ENCODE measurements at regions not wholly inside any gene's neighbourhood (a gene's known extent, or its start where the extent isn't known, plus 50 kb on each side); places are given as distances from the start of the nearest gene placed in this dataset.

- TF ChIP-seq L3MBTL2 (conservative IDR thresholded peaks at IDR 0.05) (no peak), CTBP1 (IDR thresholded peaks at IDR 0.05; ENCODE audit: borderline replicate concordance) (no peak), ARNT (IDR thresholded peaks at IDR 0.05) (no peak), SUZ12 (IDR thresholded peaks at IDR 0.05) (no peak), LEF1 (IDR thresholded peaks at IDR 0.05; ENCODE audit: borderline replicate concordance) (no peak), PKNOX1 (IDR thresholded peaks at IDR 0.05) (no peak), HDGF (IDR thresholded peaks at IDR 0.05; ENCODE audit: borderline replicate concordance) (no peak), SP1 (IDR thresholded peaks at IDR 0.05) (no peak), NFRKB (IDR thresholded peaks at IDR 0.05) (no peak), BHLHE40 (IDR thresholded peaks at IDR 0.05; ENCODE audit: borderline replicate concordance) (no peak)
- ChIA-PET POLR2A (no interaction called here), CTCF (no interaction called here)
- peak; percentile 46 for DNase-seq (ENCODE audit: extremely low spot score)
These were observed 546.4 kb upstream of the SLITRK5 start for GRCh38 chr13:87124785-87125074.

GRCh38 chr13:87128036-87128435 lies 543.1 kb upstream of the SLITRK5 start:
- ChIA-PET POLR2A (no interaction called here), CTCF (no interaction called here)
- no peak for DNase-seq (ENCODE audit: extremely low spot score)
- TF ChIP-seq BHLHE40 (IDR thresholded peaks at IDR 0.05; ENCODE audit: borderline replicate concordance) (no peak), TARDBP (IDR thresholded peaks at IDR 0.05) (no peak), SP1 (IDR thresholded peaks at IDR 0.05) (no peak), ARNT (IDR thresholded peaks at IDR 0.05) (no peak), PKNOX1 (IDR thresholded peaks at IDR 0.05) (no peak), FOXK2 (IDR thresholded peaks at IDR 0.05) (no peak), NFRKB (IDR thresholded peaks at IDR 0.05) (no peak), HDGF (IDR thresholded peaks at IDR 0.05; ENCODE audit: borderline replicate concordance) (no peak), ZNF384 (IDR thresholded peaks at IDR 0.05) (no peak), FOXM1 (IDR thresholded peaks at IDR 0.05; ENCODE audit: borderline replicate concordance) (no peak), L3MBTL2 (conservative IDR thresholded peaks at IDR 0.05) (no peak), LEF1 (IDR thresholded peaks at IDR 0.05; ENCODE audit: borderline replicate concordance) (no peak), CTBP1 (IDR thresholded peaks at IDR 0.05; ENCODE audit: borderline replicate concordance) (no peak), ELF4 (IDR thresholded peaks at IDR 0.05) (no peak), FOXA1 (IDR thresholded peaks at IDR 0.05) (no peak), SUZ12 (IDR thresholded peaks at IDR 0.05) (no peak)

- CTCF ChIA-PET: interaction anchor here (0.6 kb wide), 1 partner anchor 107 kb away, joined by 4 read pairs; no protein-coding TSS in a partner anchor
- POLR2A ChIA-PET: no interaction called here
- DNase-seq (ENCODE audit: extremely low spot score): no peak
These were observed 542.7 kb upstream of the SLITRK5 start for GRCh38 chr13:87128491-87128890.

GRCh38 chr13:87129602-87130300 lies 541.4 kb upstream of the SLITRK5 start:
- POLR2A ChIA-PET: no interaction called here
- DNase-seq (ENCODE audit: extremely low spot score): no peak
- CTCF ChIA-PET: no interaction called here
- TF ChIP-seq BHLHE40 (IDR thresholded peaks at IDR 0.05; ENCODE audit: borderline replicate concordance) (no peak), HDGF (IDR thresholded peaks at IDR 0.05; ENCODE audit: borderline replicate concordance) (no peak), LEF1 (IDR thresholded peaks at IDR 0.05; ENCODE audit: borderline replicate concordance) (no peak)

More at GRCh38 chr13:87128491-87128890, 542.7 kb upstream of the SLITRK5 start:
- TF ChIP-seq NFRKB (IDR thresholded peaks at IDR 0.05): no peak
- no peak for TF ChIP-seq L3MBTL2 (conservative IDR thresholded peaks at IDR 0.05)
- no peak for TF ChIP-seq TARDBP (IDR thresholded peaks at IDR 0.05)
- TF ChIP-seq FOXK2 (IDR thresholded peaks at IDR 0.05): no peak
- TF ChIP-seq ELF4 (IDR thresholded peaks at IDR 0.05): no peak
- no peak for TF ChIP-seq FOXM1 (IDR thresholded peaks at IDR 0.05; ENCODE audit: borderline replicate concordance)
- TF ChIP-seq CTBP1 (IDR thresholded peaks at IDR 0.05; ENCODE audit: borderline replicate concordance): no peak
- TF ChIP-seq SP1 (IDR thresholded peaks at IDR 0.05): no peak
- no peak for TF ChIP-seq HDGF (IDR thresholded peaks at IDR 0.05; ENCODE audit: borderline replicate concordance)
- TF ChIP-seq LEF1 (IDR thresholded peaks at IDR 0.05; ENCODE audit: borderline replicate concordance): no peak
- TF ChIP-seq ARNT (IDR thresholded peaks at IDR 0.05): no peak
- no peak for TF ChIP-seq BHLHE40 (IDR thresholded peaks at IDR 0.05; ENCODE audit: borderline replicate concordance)
- no peak for TF ChIP-seq FOXA1 (IDR thresholded peaks at IDR 0.05)

GRCh38 chr13:87130423-87130822 lies 540.7 kb upstream of the SLITRK5 start:
- ChIA-PET CTCF (no interaction called here), POLR2A (no interaction called here)
- TF ChIP-seq TARDBP (IDR thresholded peaks at IDR 0.05): no peak
- no peak for TF ChIP-seq FOXM1 (IDR thresholded peaks at IDR 0.05; ENCODE audit: borderline replicate concordance)
- TF ChIP-seq ZNF384 (IDR thresholded peaks at IDR 0.05): no peak
- TF ChIP-seq FOXK2 (IDR thresholded peaks at IDR 0.05): no peak
- TF ChIP-seq ELF4 (IDR thresholded peaks at IDR 0.05): no peak
- no peak for TF ChIP-seq L3MBTL2 (conservative IDR thresholded peaks at IDR 0.05)
- TF ChIP-seq HDGF (IDR thresholded peaks at IDR 0.05; ENCODE audit: borderline replicate concordance): no peak
- TF ChIP-seq PKNOX1 (IDR thresholded peaks at IDR 0.05): no peak
- no peak for TF ChIP-seq SP1 (IDR thresholded peaks at IDR 0.05)
- no peak for TF ChIP-seq LEF1 (IDR thresholded peaks at IDR 0.05; ENCODE audit: borderline replicate concordance)
- DNase-seq (ENCODE audit: extremely low spot score): no peak

GRCh38 chr13:87131611-87132010 lies 539.6 kb upstream of the SLITRK5 start:
- CTCF ChIA-PET: no interaction called here
- DNase-seq (ENCODE audit: extremely low spot score): no peak
- TF ChIP-seq FOXK2 (IDR thresholded peaks at IDR 0.05) (no peak), CTBP1 (IDR thresholded peaks at IDR 0.05; ENCODE audit: borderline replicate concordance) (no peak), ARNT (IDR thresholded peaks at IDR 0.05) (no peak), L3MBTL2 (conservative IDR thresholded peaks at IDR 0.05) (no peak)
- POLR2A ChIA-PET: no interaction called here
